HepG2 (cell line): ENCODE measurements at regions not wholly inside any gene's neighbourhood (a gene's known extent, or its start where the extent isn't known, plus 50 kb on each side); places are given as distances from the start of the nearest gene placed in this dataset.

Experiments
- CREM ChIP-seq, 2 experiments: sonication (generic) in 1 of 2; formaldehyde crosslinking in 1 of 2; IDR thresholded peaks; 2 replicates each; pipeline versions ENCODE4 v1.4.0 to v1.6.1; 2016 to 2020; ENCODE audit warnings: antibody characterized with exemption in 1 of 2, mild to moderate bottlenecking in 1 of 2, missing genetic modification reagents in 1 of 2
- E2F1 ChIP-seq: sonication (generic); formaldehyde crosslinking; IDR thresholded peaks from 2 replicates; pipeline ENCODE4 v1.5.0; 2020; ENCODE audit warnings: missing genetic modification reagents
- FOXO1 ChIP-seq: sonication (generic); formaldehyde crosslinking; IDR thresholded peaks from 2 replicates; pipeline ENCODE4 v1.4.0; 2020; ENCODE audit warnings: missing genetic modification reagents
- HINFP ChIP-seq: sonication (generic); formaldehyde crosslinking; IDR thresholded peaks from 2 replicates; pipeline ENCODE4 v1.4.0; 2020; ENCODE audit warnings: low read depth, mild to moderate bottlenecking, missing genetic modification reagents
- PATZ1 ChIP-seq: sonication (generic); formaldehyde crosslinking; IDR thresholded peaks from 2 replicates; pipeline ENCODE4 v1.4.0; 2020; ENCODE audit warnings: missing genetic modification reagents
- RARA ChIP-seq: IDR thresholded peaks from 2 replicates; pipeline ENCODE4 v1.6.1; 2016; ENCODE audit warnings: missing genetic modification reagents, missing compliant biosample characterization
- RERE ChIP-seq: IDR thresholded peaks from 2 replicates; pipeline ENCODE4 v1.6.1; 2016; ENCODE audit warnings: low read depth, missing genetic modification reagents, missing compliant biosample characterization
- TCF12 ChIP-seq, 2 experiments: fragments of 450-650 bp in 1 of 2; sonication (generic) in 1 of 2; formaldehyde crosslinking in 1 of 2; IDR thresholded peaks; 2 replicates each; pipeline versions ENCODE4 v1.6.1 to v1.8.0; 2017 to 2022; ENCODE audit warnings: antibody characterized with exemption in 1 of 2, mild to moderate bottlenecking in 1 of 2, missing genetic modification reagents in 1 of 2, moderate library complexity in 1 of 2
- ZNF451 ChIP-seq: sonication (generic); formaldehyde crosslinking; IDR thresholded peaks from 2 replicates; pipeline ENCODE4 v1.5.0; 2020; ENCODE audit warnings: mild to moderate bottlenecking, missing genetic modification reagents
- TF ChIP-seq, protein P1 (sequence below): sonication (generic); formaldehyde crosslinking; IDR thresholded peaks from 2 replicates; pipeline ENCODE4 v1.8.0; 2022; ENCODE audit warnings: mild to moderate bottlenecking, missing genetic modification reagents, moderate library complexity
- TF ChIP-seq, protein P2 (sequence below): sonication (generic); formaldehyde crosslinking; IDR thresholded peaks from 2 replicates; pipeline ENCODE4 v1.5.1; 2020; ENCODE audit warnings: mild to moderate bottlenecking, moderate library complexity, missing genetic modification reagents

- TF ChIP-seq E2F1 (CRISPR knock-in tag) (0 out of 2 replicates have a peak, but pooled peaks have one; percentile 20), FOXO1 (CRISPR knock-in tag) (peak; percentile 97), RERE (CRISPR knock-in tag) (peak; percentile 74), CREM (IDR thresholded peaks at IDR 0.05) (peak; percentile 92), CREM (CRISPR knock-in tag; IDR thresholded peaks at IDR 0.05) (no peak), HINFP (CRISPR knock-in tag) (no peak), PATZ1 (peak; percentile 33; the same call in 1 of the 2 replicates), ZNF451 (no peak), RARA (CRISPR knock-in tag) (peak; percentile 96), TCF12 (IDR thresholded peaks at IDR 0.05) (no peak), TCF12 (CRISPR knock-in tag; IDR thresholded peaks at IDR 0.05) (peak; percentile 87)
- TF ChIP-seq, protein P1, sequence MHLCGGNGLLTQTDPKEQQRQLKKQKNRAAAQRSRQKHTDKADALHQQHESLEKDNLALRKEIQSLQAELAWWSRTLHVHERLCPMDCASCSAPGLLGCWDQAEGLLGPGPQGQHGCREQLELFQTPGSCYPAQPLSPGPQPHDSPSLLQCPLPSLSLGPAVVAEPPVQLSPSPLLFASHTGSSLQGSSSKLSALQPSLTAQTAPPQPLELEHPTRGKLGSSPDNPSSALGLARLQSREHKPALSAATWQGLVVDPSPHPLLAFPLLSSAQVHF (CRISPR knock-in tag), result no peak
- TF ChIP-seq, protein P2, sequence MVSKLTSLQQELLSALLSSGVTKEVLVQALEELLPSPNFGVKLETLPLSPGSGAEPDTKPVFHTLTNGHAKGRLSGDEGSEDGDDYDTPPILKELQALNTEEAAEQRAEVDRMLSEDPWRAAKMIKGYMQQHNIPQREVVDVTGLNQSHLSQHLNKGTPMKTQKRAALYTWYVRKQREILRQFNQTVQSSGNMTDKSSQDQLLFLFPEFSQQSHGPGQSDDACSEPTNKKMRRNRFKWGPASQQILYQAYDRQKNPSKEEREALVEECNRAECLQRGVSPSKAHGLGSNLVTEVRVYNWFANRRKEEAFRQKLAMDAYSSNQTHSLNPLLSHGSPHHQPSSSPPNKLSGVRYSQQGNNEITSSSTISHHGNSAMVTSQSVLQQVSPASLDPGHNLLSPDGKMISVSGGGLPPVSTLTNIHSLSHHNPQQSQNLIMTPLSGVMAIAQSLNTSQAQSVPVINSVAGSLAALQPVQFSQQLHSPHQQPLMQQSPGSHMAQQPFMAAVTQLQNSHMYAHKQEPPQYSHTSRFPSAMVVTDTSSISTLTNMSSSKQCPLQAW, result peak; percentile 98
Observed at GRCh38 chr3:148601766-148602685, 95.7 kb upstream of the AGTR1 start (continued).
